ENCODE measurements at regions not wholly inside any gene's neighbourhood (a gene's known extent, or its start where the extent isn't known, plus 50 kb on each side); places are given as distances from the start of the nearest gene placed in this dataset.
A peak's percentile ranks its signal among the peaks of the same experiment; 100 is the strongest.

DNA sequence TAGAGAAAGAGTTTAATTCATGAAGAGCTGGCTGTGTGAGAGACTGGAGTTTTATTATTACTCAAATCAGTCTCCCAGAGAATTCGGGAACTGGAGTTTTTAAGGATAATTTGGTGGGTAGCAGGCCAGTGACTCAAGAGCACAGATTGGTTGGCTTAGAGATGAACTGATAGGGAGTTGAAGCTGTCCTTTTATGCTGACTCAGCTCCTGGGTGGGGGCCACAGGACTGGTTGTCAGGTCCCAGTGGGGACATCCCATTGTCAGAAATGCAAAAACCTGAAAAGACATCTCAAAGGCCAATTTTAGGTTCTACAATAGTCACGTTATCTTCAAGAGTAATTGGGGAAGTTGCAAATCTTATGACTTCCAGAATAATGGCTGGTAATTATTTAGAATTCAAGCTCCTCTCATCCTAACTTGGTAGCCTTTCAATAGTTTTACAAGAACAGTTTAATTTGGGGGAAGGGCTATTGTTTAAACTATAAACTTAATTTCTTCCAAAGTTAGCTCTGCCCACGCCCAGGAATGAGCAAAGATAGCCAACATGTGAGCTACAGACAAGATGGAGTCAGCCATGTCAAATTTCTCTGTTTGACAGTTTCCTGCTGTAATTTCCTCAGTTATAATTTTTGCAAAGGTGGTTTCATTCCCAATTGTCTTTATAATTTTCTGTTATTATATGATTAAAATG lies 149.4 kb upstream of the SLC39A10 start:
- Histone ChIP-seq H3K18ac (ENCODE audit: extremely low read depth, low read length) (no peak overlapping the region), H2AFZ (ENCODE audit: low read length) (no peak overlapping the region), H3K23ac (ENCODE audit: insufficient read length) (no peak overlapping the region), H4K5ac (ENCODE audit: insufficient read length, low read depth, low read length) (no peak overlapping the region), H3K27me3 (replicated peaks in 1 of 4; ENCODE audit: control insufficient read depth in 3 of 4, extremely low read depth in 1 of 4, insufficient read depth in 3 of 4, low read length in 3 of 4) (no peaks in the 10 kb centered on the region), H2AK5ac (ENCODE audit: low read depth, low read length) (no peak overlapping the region), H3K56ac (replicated peaks; ENCODE audit: insufficient read length, low read depth, low read length) (no peak overlapping the region), H3K14ac (ENCODE audit: insufficient read length) (no peak overlapping the region), H3K27ac (ENCODE audit: low read depth, low read length) (no peak overlapping the region), H4K8ac (ENCODE audit: extremely low read depth, insufficient read depth, low read length) (no peak overlapping the region), H3K79me2 (ENCODE audit: control insufficient read depth in 1 of 2, insufficient read depth in 2 of 2, low read length in 2 of 2) (no peaks in the 10 kb centered on the region), H3K79me1 (ENCODE audit: low read depth, low read length) (no peaks in the 10 kb centered on the region), H3K9me3 (ENCODE audit: insufficient read depth in 2 of 2, low read depth in 1 of 2, low read length in 1 of 2) (peaks cover 0 to 2% of the 10 kb centered on the region in 2 experiments; a peak in 1 of 4 replicates), H3K36me3 (ENCODE audit: control insufficient read depth in 2 of 4, insufficient read depth in 4 of 4, low read length in 3 of 4) (no peaks in the 10 kb centered on the region), H3K4me1 (replicated peaks in 1 of 4; ENCODE audit: control insufficient read depth in 3 of 4, insufficient read depth in 4 of 4, low read length in 3 of 4) (peaks cover 0 to 2% (median 0%) of the 10 kb centered on the region in 4 experiments; a peak in 1 of 7 replicates), H2BK15ac (ENCODE audit: low read length) (no peak overlapping the region), H3K4me3 (ENCODE audit: extremely low read depth in 1 of 4, insufficient read depth in 2 of 4, low read depth in 3 of 4, low read length in 4 of 4) (no peak overlapping the region), H3K23me2 (ENCODE audit: low read depth, low read length) (no peaks in the 10 kb centered on the region), H3K4me2 (ENCODE audit: insufficient read depth in 1 of 2, low read depth in 2 of 2, low read length in 2 of 2) (no peak overlapping the region), H3K9ac (replicated peaks in 1 of 4; ENCODE audit: extremely low read depth in 1 of 4, low read depth in 3 of 4, low read length in 3 of 4) (no peak overlapping the region), H3K4ac (replicated peaks; ENCODE audit: insufficient read length, low read depth, low read length) (no peak overlapping the region), H4K91ac (replicated peaks; ENCODE audit: insufficient read length, low read length) (no peak overlapping the region), H2BK12ac (ENCODE audit: low read depth, low read length) (no peak overlapping the region), H2BK20ac (ENCODE audit: low read length) (no peak overlapping the region), H4K20me1 (replicated peaks in 1 of 2; ENCODE audit: control insufficient read depth in 1 of 2, insufficient read depth in 2 of 2, low read length in 2 of 2) (no peaks in the 10 kb centered on the region), H2BK5ac (ENCODE audit: low read depth, low read length) (no peak overlapping the region), H2BK120ac (replicated peaks; ENCODE audit: low read depth, low read length) (no peak overlapping the region)
- ChIA-PET POLR2A (ENCODE audit: partially characterized antibody) (interaction anchor here (0.5 to 1.2 kb wide), 3 partner anchors 72 to 149 kb away, joined by 3 read pairs; partner anchors contain the start of gene SLC39A10), CTCF (ENCODE audit: partially characterized antibody) (interaction anchor here (1.2 to 3.4 kb wide), 2 partner anchors 10 to 152 kb away, joined by 6 to 24 read pairs; no protein-coding TSS in a partner anchor)
- no peak for FAIRE-seq
- peak; percentile 74 for TF ChIP-seq MAFK (IDR thresholded peaks at IDR 0.05; ENCODE audit: low read depth, low read length)
- no peak for TF ChIP-seq ZNF274 (IDR thresholded peaks at IDR 0.05; ENCODE audit: borderline replicate concordance, extremely low read depth, low read length)
- DNase-seq (ENCODE audit: low read depth in 1 of 2, low spot score in 2 of 2), result no peak
- WGBS, 2 experiments (ENCODE audit: extremely low coverage in 1 of 2, insufficient coverage in 1 of 2, insufficient read length in 1 of 2, insufficient replicate concordance in 2 of 2, low coverage in 1 of 2, low lambda C conversion rate in 2 of 2, missing lambda C conversion rate in 1 of 2), result 89% methylated on average over 3 of the region's 3 CpGs; no CpG with 5 or more reads in 1 of the 2 experiments
